RWPE2 (cell line): ENCODE measurements at regions not wholly inside any gene's neighbourhood (a gene's known extent, or its start where the extent isn't known, plus 50 kb on each side); places are given as distances from the start of the nearest gene placed in this dataset.
A peak's percentile ranks its signal among the peaks of the same experiment; 100 is the strongest.

Experiments used
- ATAC-seq: fragments of 200-7000 bp; cut with Tn5 transposase; 3 replicates; pipeline ENCODE4 v1.9.1; 2021; ENCODE audit warnings: low read depth
- DNase-seq: peaks from one replicate; pipeline ENCODE4 v3.0.0-alpha.2; 2020; ENCODE audit warnings: low spot score
- H3K27ac ChIP-seq: fragments of 450-650 bp; 2 replicates; pipeline ENCODE4 v1.5.1; 2017; ENCODE audit warnings: mild to moderate bottlenecking; ENCODE audit not compliant: poor library complexity, severe bottlenecking
- H3K27me3 ChIP-seq: fragments of 250-450 bp; sonication (Bioruptor Pico); 2 replicates; pipeline ENCODE4 v1.5.1; 2021; ENCODE audit warnings: mild to moderate bottlenecking, moderate library complexity; ENCODE audit not compliant: insufficient read depth, poor library complexity, severe bottlenecking
- H3K36me3 ChIP-seq: fragments of 250-450 bp; sonication (Bioruptor Pico); 2 replicates; pipeline ENCODE4 v1.5.1; 2020; ENCODE audit warnings: low read depth, mild to moderate bottlenecking, moderate library complexity
- H3K4me1 ChIP-seq: fragments of 250-450 bp; sonication (Bioruptor Pico); 2 replicates; pipeline ENCODE4 v1.5.1; 2021; ENCODE audit warnings: mild to moderate bottlenecking, moderate library complexity; ENCODE audit not compliant: insufficient read depth, poor library complexity, severe bottlenecking
- H3K4me3 ChIP-seq: fragments of 250-450 bp; sonication (Bioruptor Pico); 2 replicates; pipeline ENCODE4 v1.5.1; 2021; ENCODE audit warnings: mild to moderate bottlenecking, moderate library complexity; ENCODE audit not compliant: severe bottlenecking
- H3K9me3 ChIP-seq: fragments of 250-450 bp; sonication (Bioruptor Pico); 2 replicates; pipeline ENCODE4 v1.5.1; 2021; ENCODE audit warnings: mild to moderate bottlenecking, moderate library complexity; ENCODE audit not compliant: severe bottlenecking
- TF ChIP-seq, protein P1 (sequence below): fragments of 450-650 bp; IDR thresholded peaks from one replicate; pipeline ENCODE4 v1.5.1; 2017; ENCODE audit warnings: mild to moderate bottlenecking, moderate library complexity; ENCODE audit not compliant: poor library complexity, severe bottlenecking

DNA sequence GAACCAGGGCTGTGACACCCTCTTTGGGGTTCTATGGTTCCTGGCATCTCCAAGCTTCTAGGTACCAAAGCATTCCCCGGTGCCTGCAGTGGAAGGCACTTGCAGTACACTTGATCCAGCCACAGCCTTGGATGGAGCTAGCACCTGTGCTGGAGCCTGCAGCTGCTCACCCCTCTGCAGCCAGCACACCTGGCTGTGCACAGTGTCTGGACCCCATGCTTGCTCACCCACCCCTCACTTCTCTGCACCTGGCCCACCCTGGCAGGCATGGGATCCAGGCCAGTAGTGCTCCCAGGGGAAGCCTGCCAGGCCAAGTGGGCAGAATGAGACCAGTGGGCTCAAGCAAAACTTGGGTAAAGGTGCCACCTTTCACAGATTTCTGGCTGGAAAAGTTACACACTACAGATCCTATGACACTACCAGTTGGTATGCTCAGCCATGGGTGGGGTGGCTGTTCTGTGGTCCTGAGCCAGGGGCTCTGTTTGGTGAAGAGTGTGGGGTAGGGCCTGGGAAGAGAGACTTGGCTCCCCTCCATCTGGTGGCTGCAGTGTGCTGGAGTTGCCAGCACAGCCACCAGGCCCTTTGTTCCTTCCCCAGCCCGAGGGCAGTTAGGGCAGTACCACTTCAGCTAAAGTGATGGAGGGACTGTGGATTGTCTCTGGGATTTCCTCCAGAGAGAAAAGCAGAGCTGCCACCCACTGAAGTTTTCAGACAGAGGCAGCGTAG is 157.8 kb upstream of the LRRC7 start:
- Histone ChIP-seq H3K4me3 (no peak overlapping the region), H3K4me1 (no peaks in the 10 kb centered on the region), H3K27me3 (no peaks in the 10 kb centered on the region), H3K36me3 (no peaks in the 10 kb centered on the region), H3K9me3 (no peaks in the 10 kb centered on the region), H3K27ac (no peak overlapping the region)
- TF ChIP-seq, protein P1, sequence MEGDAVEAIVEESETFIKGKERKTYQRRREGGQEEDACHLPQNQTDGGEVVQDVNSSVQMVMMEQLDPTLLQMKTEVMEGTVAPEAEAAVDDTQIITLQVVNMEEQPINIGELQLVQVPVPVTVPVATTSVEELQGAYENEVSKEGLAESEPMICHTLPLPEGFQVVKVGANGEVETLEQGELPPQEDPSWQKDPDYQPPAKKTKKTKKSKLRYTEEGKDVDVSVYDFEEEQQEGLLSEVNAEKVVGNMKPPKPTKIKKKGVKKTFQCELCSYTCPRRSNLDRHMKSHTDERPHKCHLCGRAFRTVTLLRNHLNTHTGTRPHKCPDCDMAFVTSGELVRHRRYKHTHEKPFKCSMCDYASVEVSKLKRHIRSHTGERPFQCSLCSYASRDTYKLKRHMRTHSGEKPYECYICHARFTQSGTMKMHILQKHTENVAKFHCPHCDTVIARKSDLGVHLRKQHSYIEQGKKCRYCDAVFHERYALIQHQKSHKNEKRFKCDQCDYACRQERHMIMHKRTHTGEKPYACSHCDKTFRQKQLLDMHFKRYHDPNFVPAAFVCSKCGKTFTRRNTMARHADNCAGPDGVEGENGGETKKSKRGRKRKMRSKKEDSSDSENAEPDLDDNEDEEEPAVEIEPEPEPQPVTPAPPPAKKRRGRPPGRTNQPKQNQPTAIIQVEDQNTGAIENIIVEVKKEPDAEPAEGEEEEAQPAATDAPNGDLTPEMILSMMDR: no peak
- DNase-seq (peak; percentile 22), ATAC-seq (no peak)

DNA sequence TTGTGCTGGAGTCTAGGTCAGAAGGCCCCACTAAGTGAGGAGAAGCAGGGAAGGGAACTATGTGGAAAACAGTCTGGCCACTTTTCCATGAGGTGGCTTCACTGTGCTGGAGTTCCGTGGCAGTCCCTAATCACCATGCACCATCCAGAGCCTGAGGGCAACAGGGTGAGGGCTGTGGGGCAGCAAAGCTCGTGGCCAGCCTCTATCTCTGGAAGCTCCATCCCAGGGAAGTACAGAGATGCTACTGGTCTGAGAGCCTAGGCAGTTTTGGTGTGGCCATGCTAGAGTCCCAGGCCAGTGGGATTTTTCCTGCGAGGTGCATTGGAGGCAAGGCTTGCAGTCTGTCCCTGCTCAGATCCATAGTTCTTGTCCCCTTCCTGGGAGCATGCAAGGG is 157.3 kb upstream of the LRRC7 start:
- Histone ChIP-seq H3K36me3 (no peaks in the 10 kb centered on the region), H3K4me3 (no peak overlapping the region), H3K9me3 (no peaks in the 10 kb centered on the region), H3K27me3 (no peaks in the 10 kb centered on the region), H3K27ac (no peak overlapping the region), H3K4me1 (no peaks in the 10 kb centered on the region)
- ATAC-seq: no peak
- TF ChIP-seq, protein P1: no peak
- peak; percentile 15 for DNase-seq

GRCh38 chr1:69410893-69411292 is 156.8 kb upstream of the LRRC7 start:
- DNase-seq (no peak), ATAC-seq (no peak)
- Histone ChIP-seq H3K27ac (no peak overlapping the region), H3K27me3 (no peaks in the 10 kb centered on the region), H3K36me3 (no peaks in the 10 kb centered on the region), H3K4me1 (no peaks in the 10 kb centered on the region), H3K9me3 (no peaks in the 10 kb centered on the region), H3K4me3 (no peak overlapping the region)
- TF ChIP-seq, protein P1: no peak

GRCh38 chr1:69411617-69412016 is 156.1 kb upstream of the LRRC7 start:
- no peak for DNase-seq
- Histone ChIP-seq H3K4me3 (no peak overlapping the region), H3K27me3 (no peaks in the 10 kb centered on the region), H3K27ac (no peak overlapping the region), H3K4me1 (no peaks in the 10 kb centered on the region), H3K36me3 (no peaks in the 10 kb centered on the region), H3K9me3 (no peaks in the 10 kb centered on the region)
- ATAC-seq: no peak
- TF ChIP-seq, protein P1: no peak

GRCh38 chr1:69413129-69413528 is 154.6 kb upstream of the LRRC7 start:
- ATAC-seq: no peak
- H3K4me3 ChIP-seq: no peak overlapping the region
- H3K27ac ChIP-seq: no peak overlapping the region
- H3K27me3 ChIP-seq: no peaks in the 10 kb centered on the region
- TF ChIP-seq, protein P1: no peak
- H3K9me3 ChIP-seq: no peaks in the 10 kb centered on the region
- no peaks in the 10 kb centered on the region for H3K4me1 ChIP-seq
- DNase-seq: no peak
- no peaks in the 10 kb centered on the region for H3K36me3 ChIP-seq
